H1 (cell line): ENCODE measurements at regions not wholly inside any gene's neighbourhood (a gene's known extent, or its start where the extent isn't known, plus 50 kb on each side); places are given as distances from the start of the nearest gene placed in this dataset.

Source experiments
- FOSL1 ChIP-seq: IDR thresholded peaks from 2 replicates; pipeline ENCODE4 v1.6.1; 2011; ENCODE audit warnings: mild to moderate bottlenecking, low read depth, low read length, moderate library complexity; ENCODE audit not compliant: insufficient read depth
- KDM5A ChIP-seq: fragments of 200-600 bp; IDR thresholded peaks from 2 replicates; pipeline ENCODE4 v1.7.1; 2012; ENCODE audit warnings: mild to moderate bottlenecking, low read length, inconsistent platforms, mixed read lengths
- SIRT6 ChIP-seq: IDR thresholded peaks from one replicate; pipeline ENCODE4 v1.7.1; 2012; ENCODE audit warnings: low read length, inconsistent platforms
- TEAD4 ChIP-seq: IDR thresholded peaks from 2 replicates; pipeline ENCODE4 v1.6.1; 2012; ENCODE audit warnings: low read depth, low read length, inconsistent platforms, mixed read lengths
- YY1 ChIP-seq: IDR thresholded peaks from 2 replicates; pipeline ENCODE4 v1.6.1; 2011; ENCODE audit warnings: low read depth, mild to moderate bottlenecking, low read length
- TF ChIP-seq, protein P1 (sequence below): fragments of 300-600 bp; sonication (generic); IDR thresholded peaks from 2 replicates; pipeline ENCODE4 v1.7.1; 2012; ENCODE audit warnings: low read length, moderate library complexity, mild to moderate bottlenecking, inconsistent platforms; ENCODE audit not compliant: insufficient replicate concordance

- TF ChIP-seq, protein P1, sequence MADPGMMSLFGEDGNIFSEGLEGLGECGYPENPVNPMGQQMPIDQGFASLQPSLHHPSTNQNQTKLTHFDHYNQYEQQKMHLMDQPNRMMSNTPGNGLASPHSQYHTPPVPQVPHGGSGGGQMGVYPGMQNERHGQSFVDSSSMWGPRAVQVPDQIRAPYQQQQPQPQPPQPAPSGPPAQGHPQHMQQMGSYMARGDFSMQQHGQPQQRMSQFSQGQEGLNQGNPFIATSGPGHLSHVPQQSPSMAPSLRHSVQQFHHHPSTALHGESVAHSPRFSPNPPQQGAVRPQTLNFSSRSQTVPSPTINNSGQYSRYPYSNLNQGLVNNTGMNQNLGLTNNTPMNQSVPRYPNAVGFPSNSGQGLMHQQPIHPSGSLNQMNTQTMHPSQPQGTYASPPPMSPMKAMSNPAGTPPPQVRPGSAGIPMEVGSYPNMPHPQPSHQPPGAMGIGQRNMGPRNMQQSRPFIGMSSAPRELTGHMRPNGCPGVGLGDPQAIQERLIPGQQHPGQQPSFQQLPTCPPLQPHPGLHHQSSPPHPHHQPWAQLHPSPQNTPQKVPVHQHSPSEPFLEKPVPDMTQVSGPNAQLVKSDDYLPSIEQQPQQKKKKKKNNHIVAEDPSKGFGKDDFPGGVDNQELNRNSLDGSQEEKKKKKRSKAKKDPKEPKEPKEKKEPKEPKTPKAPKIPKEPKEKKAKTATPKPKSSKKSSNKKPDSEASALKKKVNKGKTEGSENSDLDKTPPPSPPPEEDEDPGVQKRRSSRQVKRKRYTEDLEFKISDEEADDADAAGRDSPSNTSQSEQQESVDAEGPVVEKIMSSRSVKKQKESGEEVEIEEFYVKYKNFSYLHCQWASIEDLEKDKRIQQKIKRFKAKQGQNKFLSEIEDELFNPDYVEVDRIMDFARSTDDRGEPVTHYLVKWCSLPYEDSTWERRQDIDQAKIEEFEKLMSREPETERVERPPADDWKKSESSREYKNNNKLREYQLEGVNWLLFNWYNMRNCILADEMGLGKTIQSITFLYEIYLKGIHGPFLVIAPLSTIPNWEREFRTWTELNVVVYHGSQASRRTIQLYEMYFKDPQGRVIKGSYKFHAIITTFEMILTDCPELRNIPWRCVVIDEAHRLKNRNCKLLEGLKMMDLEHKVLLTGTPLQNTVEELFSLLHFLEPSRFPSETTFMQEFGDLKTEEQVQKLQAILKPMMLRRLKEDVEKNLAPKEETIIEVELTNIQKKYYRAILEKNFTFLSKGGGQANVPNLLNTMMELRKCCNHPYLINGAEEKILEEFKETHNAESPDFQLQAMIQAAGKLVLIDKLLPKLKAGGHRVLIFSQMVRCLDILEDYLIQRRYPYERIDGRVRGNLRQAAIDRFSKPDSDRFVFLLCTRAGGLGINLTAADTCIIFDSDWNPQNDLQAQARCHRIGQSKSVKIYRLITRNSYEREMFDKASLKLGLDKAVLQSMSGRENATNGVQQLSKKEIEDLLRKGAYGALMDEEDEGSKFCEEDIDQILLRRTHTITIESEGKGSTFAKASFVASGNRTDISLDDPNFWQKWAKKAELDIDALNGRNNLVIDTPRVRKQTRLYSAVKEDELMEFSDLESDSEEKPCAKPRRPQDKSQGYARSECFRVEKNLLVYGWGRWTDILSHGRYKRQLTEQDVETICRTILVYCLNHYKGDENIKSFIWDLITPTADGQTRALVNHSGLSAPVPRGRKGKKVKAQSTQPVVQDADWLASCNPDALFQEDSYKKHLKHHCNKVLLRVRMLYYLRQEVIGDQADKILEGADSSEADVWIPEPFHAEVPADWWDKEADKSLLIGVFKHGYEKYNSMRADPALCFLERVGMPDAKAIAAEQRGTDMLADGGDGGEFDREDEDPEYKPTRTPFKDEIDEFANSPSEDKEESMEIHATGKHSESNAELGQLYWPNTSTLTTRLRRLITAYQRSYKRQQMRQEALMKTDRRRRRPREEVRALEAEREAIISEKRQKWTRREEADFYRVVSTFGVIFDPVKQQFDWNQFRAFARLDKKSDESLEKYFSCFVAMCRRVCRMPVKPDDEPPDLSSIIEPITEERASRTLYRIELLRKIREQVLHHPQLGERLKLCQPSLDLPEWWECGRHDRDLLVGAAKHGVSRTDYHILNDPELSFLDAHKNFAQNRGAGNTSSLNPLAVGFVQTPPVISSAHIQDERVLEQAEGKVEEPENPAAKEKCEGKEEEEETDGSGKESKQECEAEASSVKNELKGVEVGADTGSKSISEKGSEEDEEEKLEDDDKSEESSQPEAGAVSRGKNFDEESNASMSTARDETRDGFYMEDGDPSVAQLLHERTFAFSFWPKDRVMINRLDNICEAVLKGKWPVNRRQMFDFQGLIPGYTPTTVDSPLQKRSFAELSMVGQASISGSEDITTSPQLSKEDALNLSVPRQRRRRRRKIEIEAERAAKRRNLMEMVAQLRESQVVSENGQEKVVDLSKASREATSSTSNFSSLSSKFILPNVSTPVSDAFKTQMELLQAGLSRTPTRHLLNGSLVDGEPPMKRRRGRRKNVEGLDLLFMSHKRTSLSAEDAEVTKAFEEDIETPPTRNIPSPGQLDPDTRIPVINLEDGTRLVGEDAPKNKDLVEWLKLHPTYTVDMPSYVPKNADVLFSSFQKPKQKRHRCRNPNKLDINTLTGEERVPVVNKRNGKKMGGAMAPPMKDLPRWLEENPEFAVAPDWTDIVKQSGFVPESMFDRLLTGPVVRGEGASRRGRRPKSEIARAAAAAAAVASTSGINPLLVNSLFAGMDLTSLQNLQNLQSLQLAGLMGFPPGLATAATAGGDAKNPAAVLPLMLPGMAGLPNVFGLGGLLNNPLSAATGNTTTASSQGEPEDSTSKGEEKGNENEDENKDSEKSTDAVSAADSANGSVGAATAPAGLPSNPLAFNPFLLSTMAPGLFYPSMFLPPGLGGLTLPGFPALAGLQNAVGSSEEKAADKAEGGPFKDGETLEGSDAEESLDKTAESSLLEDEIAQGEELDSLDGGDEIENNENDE = no peak
- TF ChIP-seq YY1 (no peak), SIRT6 (no peak), TEAD4 (no peak), KDM5A (no peak), FOSL1 (no peak)
- TF ChIP-seq, all 59 proteins: peak for 0
Measured at GRCh38 chr6:48169635-48170034, 58.6 kb upstream of the PTCHD4 start (continued).
